DOHH2 (cell line): ENCODE measurements at regions not wholly inside any gene's neighbourhood (a gene's known extent, or its start where the extent isn't known, plus 50 kb on each side); places are given as distances from the start of the nearest gene placed in this dataset.

ENCODE experiments used
- EZH2phosphoT487 ChIP-seq: fragments of 200-600 bp; sonication (generic); IDR thresholded peaks from 2 replicates; pipeline ENCODE4 v1.6.1; 2017; ENCODE audit warnings: borderline replicate concordance, mild to moderate bottlenecking, antibody characterized with exemption, low read length, moderate library complexity, mixed read lengths
- TF ChIP-seq, protein P1 (sequence below): fragments of 200-600 bp; sonication (generic); IDR thresholded peaks from one replicate; pipeline ENCODE4 v1.5.1; 2014; ENCODE audit warnings: antibody characterized with exemption, mild to moderate bottlenecking, low read depth, low read length; ENCODE audit not compliant: poor library complexity, severe bottlenecking

DNA sequence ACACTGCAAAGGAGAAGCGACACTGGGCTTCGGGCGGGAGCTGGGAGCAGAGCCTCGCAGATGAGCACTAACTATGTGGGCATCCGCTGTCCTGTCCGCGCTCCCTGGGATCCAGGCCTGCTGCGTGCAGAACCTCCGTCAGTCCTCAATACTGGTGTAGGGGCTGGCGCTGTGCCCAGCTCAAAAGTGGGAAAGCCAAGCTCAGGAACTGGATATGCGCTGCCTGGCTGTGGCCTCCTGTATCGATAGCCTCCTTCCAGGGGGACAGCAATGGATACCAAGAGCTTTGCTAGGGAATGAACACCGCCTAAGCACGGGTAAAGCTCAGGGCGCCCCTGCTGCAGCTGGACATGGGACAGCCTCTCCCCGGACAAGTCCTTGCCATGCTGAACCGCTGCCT lies 270.4 kb downstream of the NSG2 start:
- no peak for TF ChIP-seq EZH2phosphoT487
- TF ChIP-seq, protein P1, sequence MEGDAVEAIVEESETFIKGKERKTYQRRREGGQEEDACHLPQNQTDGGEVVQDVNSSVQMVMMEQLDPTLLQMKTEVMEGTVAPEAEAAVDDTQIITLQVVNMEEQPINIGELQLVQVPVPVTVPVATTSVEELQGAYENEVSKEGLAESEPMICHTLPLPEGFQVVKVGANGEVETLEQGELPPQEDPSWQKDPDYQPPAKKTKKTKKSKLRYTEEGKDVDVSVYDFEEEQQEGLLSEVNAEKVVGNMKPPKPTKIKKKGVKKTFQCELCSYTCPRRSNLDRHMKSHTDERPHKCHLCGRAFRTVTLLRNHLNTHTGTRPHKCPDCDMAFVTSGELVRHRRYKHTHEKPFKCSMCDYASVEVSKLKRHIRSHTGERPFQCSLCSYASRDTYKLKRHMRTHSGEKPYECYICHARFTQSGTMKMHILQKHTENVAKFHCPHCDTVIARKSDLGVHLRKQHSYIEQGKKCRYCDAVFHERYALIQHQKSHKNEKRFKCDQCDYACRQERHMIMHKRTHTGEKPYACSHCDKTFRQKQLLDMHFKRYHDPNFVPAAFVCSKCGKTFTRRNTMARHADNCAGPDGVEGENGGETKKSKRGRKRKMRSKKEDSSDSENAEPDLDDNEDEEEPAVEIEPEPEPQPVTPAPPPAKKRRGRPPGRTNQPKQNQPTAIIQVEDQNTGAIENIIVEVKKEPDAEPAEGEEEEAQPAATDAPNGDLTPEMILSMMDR = no peak
